ENCODE measurements at regions not wholly inside any gene's neighbourhood (a gene's known extent, or its start where the extent isn't known, plus 50 kb on each side); places are given as distances from the start of the nearest gene placed in this dataset.

GRCh38 chr18:67023059-67023458 lies 419.2 kb upstream of the CDH19 start:
- no peak overlapping the region for H3K27ac ChIP-seq (ENCODE audit: low read depth, low read length)
- H3K9ac ChIP-seq (ENCODE audit: low read depth in 1 of 3, low read length in 3 of 3) = no peak overlapping the region
- no peaks in the 10 kb centered on the region for H3K27me3 ChIP-seq (ENCODE audit: control insufficient read depth in 3 of 3, insufficient read depth in 3 of 3, low read length in 3 of 3)
- H3K4me1 ChIP-seq (ENCODE audit: control insufficient read depth in 3 of 3, insufficient read depth in 3 of 3, low read length in 3 of 3) = no peaks in the 10 kb centered on the region
- H3K36me3 ChIP-seq (ENCODE audit: control insufficient read depth in 3 of 3, insufficient read depth in 3 of 3, low read length in 3 of 3) = no peaks in the 10 kb centered on the region
- no peaks in the 10 kb centered on the region for H3K9me3 ChIP-seq (ENCODE audit: control insufficient read depth in 3 of 3, low read length in 3 of 3)
- H3K4me3 ChIP-seq (ENCODE audit: low read length in 3 of 3) = no peak overlapping the region

DNA sequence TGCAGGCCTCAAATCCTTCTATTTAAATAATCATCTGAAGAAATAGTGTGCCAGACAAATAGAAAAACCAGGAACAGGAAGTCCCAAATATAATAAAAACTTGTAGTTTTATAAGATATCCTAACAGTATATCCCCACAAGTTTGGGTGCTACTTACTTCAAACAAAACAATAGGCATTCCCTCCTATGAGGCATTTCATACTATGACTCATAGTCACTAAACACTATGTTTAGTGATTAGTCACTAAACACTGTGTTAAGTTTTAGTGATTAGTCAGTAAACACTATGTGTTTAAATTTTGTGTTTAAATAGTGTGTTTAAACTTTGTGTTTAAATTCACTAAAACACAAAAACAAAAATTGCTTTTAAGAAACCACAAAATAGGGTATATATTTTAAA lies 407.0 kb upstream of the CDH19 start:
- Histone ChIP-seq H3K9me3 (ENCODE audit: control insufficient read depth in 3 of 3, low read length in 3 of 3) (no peaks in the 10 kb centered on the region), H3K4me1 (ENCODE audit: control insufficient read depth in 3 of 3, insufficient read depth in 3 of 3, low read length in 3 of 3) (no peaks in the 10 kb centered on the region), H3K36me3 (ENCODE audit: control insufficient read depth in 3 of 3, insufficient read depth in 3 of 3, low read length in 3 of 3) (no peaks in the 10 kb centered on the region), H3K27me3 (ENCODE audit: control insufficient read depth in 3 of 3, insufficient read depth in 3 of 3, low read length in 3 of 3) (no peaks in the 10 kb centered on the region), H3K27ac (ENCODE audit: low read depth, low read length) (no peak overlapping the region), H3K9ac (ENCODE audit: low read depth in 1 of 3, low read length in 3 of 3) (no peak overlapping the region), H3K4me3 (ENCODE audit: low read length in 3 of 3) (no peak overlapping the region)

- Histone ChIP-seq H3K9me3 (ENCODE audit: control insufficient read depth in 3 of 3, low read length in 3 of 3) (no peaks in the 10 kb centered on the region), H3K4me3 (ENCODE audit: low read length in 3 of 3) (no peak overlapping the region), H3K4me1 (ENCODE audit: control insufficient read depth in 3 of 3, insufficient read depth in 3 of 3, low read length in 3 of 3) (no peaks in the 10 kb centered on the region), H3K9ac (ENCODE audit: low read depth in 1 of 3, low read length in 3 of 3) (no peak overlapping the region), H3K36me3 (ENCODE audit: control insufficient read depth in 3 of 3, insufficient read depth in 3 of 3, low read length in 3 of 3) (no peaks in the 10 kb centered on the region), H3K27me3 (ENCODE audit: control insufficient read depth in 3 of 3, insufficient read depth in 3 of 3, low read length in 3 of 3) (no peaks in the 10 kb centered on the region), H3K27ac (ENCODE audit: low read depth, low read length) (no peak overlapping the region)
Observed at GRCh38 chr18:67007999-67008398, 404.1 kb upstream of the CDH19 start.

GRCh38 chr18:67007085-67007484 lies 403.2 kb upstream of the CDH19 start:
- no peak overlapping the region for H3K9ac ChIP-seq (ENCODE audit: low read depth in 1 of 3, low read length in 3 of 3)
- no peaks in the 10 kb centered on the region for H3K27me3 ChIP-seq (ENCODE audit: control insufficient read depth in 3 of 3, insufficient read depth in 3 of 3, low read length in 3 of 3)
- no peaks in the 10 kb centered on the region for H3K4me1 ChIP-seq (ENCODE audit: control insufficient read depth in 3 of 3, insufficient read depth in 3 of 3, low read length in 3 of 3)
- H3K36me3 ChIP-seq (ENCODE audit: control insufficient read depth in 3 of 3, insufficient read depth in 3 of 3, low read length in 3 of 3) = no peaks in the 10 kb centered on the region
- H3K9me3 ChIP-seq (ENCODE audit: control insufficient read depth in 3 of 3, low read length in 3 of 3) = no peaks in the 10 kb centered on the region
- no peak overlapping the region for H3K27ac ChIP-seq (ENCODE audit: low read depth, low read length)
- H3K4me3 ChIP-seq (ENCODE audit: low read length in 3 of 3) = no peak overlapping the region

- no peak overlapping the region for H3K9ac ChIP-seq (ENCODE audit: low read depth in 1 of 3, low read length in 3 of 3)
- no peaks in the 10 kb centered on the region for H3K9me3 ChIP-seq (ENCODE audit: control insufficient read depth in 3 of 3, low read length in 3 of 3)
- H3K27ac ChIP-seq (ENCODE audit: low read depth, low read length) = no peak overlapping the region
- H3K36me3 ChIP-seq (ENCODE audit: control insufficient read depth in 3 of 3, insufficient read depth in 3 of 3, low read length in 3 of 3) = no peaks in the 10 kb centered on the region
- H3K4me1 ChIP-seq (ENCODE audit: control insufficient read depth in 3 of 3, insufficient read depth in 3 of 3, low read length in 3 of 3) = no peaks in the 10 kb centered on the region
- H3K4me3 ChIP-seq (ENCODE audit: low read length in 3 of 3) = no peak overlapping the region
- no peaks in the 10 kb centered on the region for H3K27me3 ChIP-seq (ENCODE audit: control insufficient read depth in 3 of 3, insufficient read depth in 3 of 3, low read length in 3 of 3)
Observed at GRCh38 chr18:67001052-67001451, 397.2 kb upstream of the CDH19 start.

DNA sequence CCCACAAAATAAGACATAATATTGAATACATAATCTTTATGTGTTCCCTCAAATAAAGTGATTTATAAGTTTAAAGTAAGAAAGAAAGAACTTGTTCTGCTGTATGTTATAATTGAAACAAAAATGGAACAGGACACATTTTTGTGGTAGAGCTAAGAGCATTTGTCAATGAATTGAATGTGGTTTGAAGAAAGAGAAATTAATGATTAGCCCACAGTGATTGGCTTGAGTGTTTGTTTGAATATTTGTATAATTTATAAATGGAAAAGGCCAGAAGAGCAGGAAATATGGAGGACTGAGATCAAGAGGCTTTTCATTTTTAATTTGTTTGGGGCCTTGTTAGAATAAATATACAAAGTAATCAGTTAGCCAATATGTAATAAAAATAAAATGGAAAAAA lies 395.1 kb upstream of the CDH19 start:
- Histone ChIP-seq H3K36me3 (ENCODE audit: control insufficient read depth in 3 of 3, insufficient read depth in 3 of 3, low read length in 3 of 3) (no peaks in the 10 kb centered on the region), H3K9ac (ENCODE audit: low read depth in 1 of 3, low read length in 3 of 3) (no peak overlapping the region), H3K27me3 (ENCODE audit: control insufficient read depth in 3 of 3, insufficient read depth in 3 of 3, low read length in 3 of 3) (no peaks in the 10 kb centered on the region), H3K27ac (ENCODE audit: low read depth, low read length) (no peak overlapping the region), H3K9me3 (ENCODE audit: control insufficient read depth in 3 of 3, low read length in 3 of 3) (no peaks in the 10 kb centered on the region), H3K4me3 (ENCODE audit: low read length in 3 of 3) (no peak overlapping the region), H3K4me1 (ENCODE audit: control insufficient read depth in 3 of 3, insufficient read depth in 3 of 3, low read length in 3 of 3) (no peaks in the 10 kb centered on the region)

GRCh38 chr18:66995270-66995669 lies 391.4 kb upstream of the CDH19 start:
- no peaks in the 10 kb centered on the region for H3K36me3 ChIP-seq (ENCODE audit: control insufficient read depth in 3 of 3, insufficient read depth in 3 of 3, low read length in 3 of 3)
- H3K27me3 ChIP-seq (ENCODE audit: control insufficient read depth in 3 of 3, insufficient read depth in 3 of 3, low read length in 3 of 3) = no peaks in the 10 kb centered on the region
- H3K4me1 ChIP-seq (ENCODE audit: control insufficient read depth in 3 of 3, insufficient read depth in 3 of 3, low read length in 3 of 3) = no peaks in the 10 kb centered on the region
- no peak overlapping the region for H3K9ac ChIP-seq (ENCODE audit: low read depth in 1 of 3, low read length in 3 of 3)
- no peaks in the 10 kb centered on the region for H3K9me3 ChIP-seq (ENCODE audit: control insufficient read depth in 3 of 3, low read length in 3 of 3)
- H3K4me3 ChIP-seq (ENCODE audit: low read length in 3 of 3) = no peak overlapping the region
- no peak overlapping the region for H3K27ac ChIP-seq (ENCODE audit: low read depth, low read length)

- Histone ChIP-seq H3K9ac (ENCODE audit: low read depth in 1 of 3, low read length in 3 of 3) (no peak overlapping the region), H3K9me3 (ENCODE audit: control insufficient read depth in 3 of 3, low read length in 3 of 3) (peaks cover 0 to 2% (median 0%) of the 10 kb centered on the region in 3 donors), H3K27me3 (ENCODE audit: control insufficient read depth in 3 of 3, insufficient read depth in 3 of 3, low read length in 3 of 3) (no peaks in the 10 kb centered on the region), H3K4me3 (ENCODE audit: low read length in 3 of 3) (no peak overlapping the region), H3K4me1 (ENCODE audit: control insufficient read depth in 3 of 3, insufficient read depth in 3 of 3, low read length in 3 of 3) (no peaks in the 10 kb centered on the region), H3K27ac (ENCODE audit: low read depth, low read length) (no peak overlapping the region), H3K36me3 (ENCODE audit: control insufficient read depth in 3 of 3, insufficient read depth in 3 of 3, low read length in 3 of 3) (no peaks in the 10 kb centered on the region)
Observed at GRCh38 chr18:66994790-66995189, 390.9 kb upstream of the CDH19 start.

- no peaks in the 10 kb centered on the region for H3K4me1 ChIP-seq (ENCODE audit: control insufficient read depth in 3 of 3, insufficient read depth in 3 of 3, low read length in 3 of 3)
- H3K27ac ChIP-seq (ENCODE audit: low read depth, low read length) = no peak overlapping the region
- no peak overlapping the region for H3K4me3 ChIP-seq (ENCODE audit: low read length in 3 of 3)
- H3K27me3 ChIP-seq (ENCODE audit: control insufficient read depth in 3 of 3, insufficient read depth in 3 of 3, low read length in 3 of 3) = no peaks in the 10 kb centered on the region
- peaks cover 0 to 2% (median 0%) of the 10 kb centered on the region in 3 donors for H3K9me3 ChIP-seq (ENCODE audit: control insufficient read depth in 3 of 3, low read length in 3 of 3)
- H3K36me3 ChIP-seq (ENCODE audit: control insufficient read depth in 3 of 3, insufficient read depth in 3 of 3, low read length in 3 of 3) = no peaks in the 10 kb centered on the region
- H3K9ac ChIP-seq (ENCODE audit: low read depth in 1 of 3, low read length in 3 of 3) = no peak overlapping the region
Observed at GRCh38 chr18:66993492-66993891, 389.6 kb upstream of the CDH19 start.

- Histone ChIP-seq H3K27me3 (ENCODE audit: control insufficient read depth in 3 of 3, insufficient read depth in 3 of 3, low read length in 3 of 3) (no peaks in the 10 kb centered on the region), H3K4me1 (ENCODE audit: control insufficient read depth in 3 of 3, insufficient read depth in 3 of 3, low read length in 3 of 3) (no peaks in the 10 kb centered on the region)
Observed at GRCh38 chr18:66990909-66991308, 387.0 kb upstream of the CDH19 start.

GRCh38 chr18:66979009-66979408 lies 375.1 kb upstream of the CDH19 start:
- no peaks in the 10 kb centered on the region for H3K4me1 ChIP-seq (ENCODE audit: control insufficient read depth in 3 of 3, insufficient read depth in 3 of 3, low read length in 3 of 3)
- H3K9me3 ChIP-seq (ENCODE audit: control insufficient read depth in 3 of 3, low read length in 3 of 3) = no peaks in the 10 kb centered on the region
- no peaks in the 10 kb centered on the region for H3K27me3 ChIP-seq (ENCODE audit: control insufficient read depth in 3 of 3, insufficient read depth in 3 of 3, low read length in 3 of 3)
- H3K36me3 ChIP-seq (ENCODE audit: control insufficient read depth in 3 of 3, insufficient read depth in 3 of 3, low read length in 3 of 3) = no peaks in the 10 kb centered on the region
- no peak overlapping the region for H3K27ac ChIP-seq (ENCODE audit: low read depth, low read length)
- H3K9ac ChIP-seq (ENCODE audit: low read depth in 1 of 3, low read length in 3 of 3) = no peak overlapping the region
- H3K4me3 ChIP-seq (ENCODE audit: low read length in 3 of 3) = no peak overlapping the region

More at GRCh38 chr18:66990909-66991308, 387.0 kb upstream of the CDH19 start:
- no peak overlapping the region for H3K27ac ChIP-seq (ENCODE audit: low read depth, low read length)
- H3K9me3 ChIP-seq (ENCODE audit: control insufficient read depth in 3 of 3, low read length in 3 of 3) = peaks cover 0 to 2% (median 0%) of the 10 kb centered on the region in 3 donors
- no peak overlapping the region for H3K4me3 ChIP-seq (ENCODE audit: low read length in 3 of 3)
- H3K9ac ChIP-seq (ENCODE audit: low read depth in 1 of 3, low read length in 3 of 3) = no peak overlapping the region
- H3K36me3 ChIP-seq (ENCODE audit: control insufficient read depth in 3 of 3, insufficient read depth in 3 of 3, low read length in 3 of 3) = no peaks in the 10 kb centered on the region
